GM18519 (cell line): ENCODE measurements at regions not wholly inside any gene's neighbourhood (a gene's known extent, or its start where the extent isn't known, plus 50 kb on each side); places are given as distances from the start of the nearest gene placed in this dataset.
"Not testable (repeated sequence)": the region's sequence is repeated elsewhere in the genome, so short reads cannot be mapped to it uniquely, and the experiment has no call there.

ENCODE experiments used
- ATAC-seq: cut with Tn5 transposase; IDR thresholded peaks from one replicate; pipeline ENCODE4 v1.9.1; 2021; ENCODE audit warnings: mild to moderate bottlenecking, moderate library complexity; ENCODE audit not compliant: unreplicated experiment, low FRiP score

DNA sequence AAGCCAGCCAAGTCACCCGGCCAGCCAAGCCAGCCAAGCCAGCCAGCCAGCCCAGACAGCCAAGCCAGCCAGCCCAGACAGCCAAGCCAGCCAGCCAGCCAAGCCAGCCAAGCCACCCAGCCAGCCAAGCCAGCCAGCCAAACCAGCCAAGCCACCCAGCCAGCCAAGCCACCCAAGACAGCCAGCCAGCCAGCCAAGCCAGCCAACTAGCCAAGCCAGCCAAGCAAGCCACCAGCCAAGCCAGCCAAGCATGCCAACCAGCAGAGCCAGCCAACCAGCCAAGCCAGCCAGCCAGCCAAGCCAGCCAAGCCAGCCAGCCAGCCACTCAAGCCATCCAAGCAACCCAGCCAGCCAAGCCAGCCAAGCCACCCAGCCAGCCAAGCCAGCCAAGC is 323.1 kb upstream of the PLGLB2 start:
- ATAC-seq, result not testable (repeated sequence)

GRCh38 chr2:87425191-87425590 is 322.7 kb upstream of the PLGLB2 start:
- ATAC-seq, result not testable (repeated sequence)

DNA sequence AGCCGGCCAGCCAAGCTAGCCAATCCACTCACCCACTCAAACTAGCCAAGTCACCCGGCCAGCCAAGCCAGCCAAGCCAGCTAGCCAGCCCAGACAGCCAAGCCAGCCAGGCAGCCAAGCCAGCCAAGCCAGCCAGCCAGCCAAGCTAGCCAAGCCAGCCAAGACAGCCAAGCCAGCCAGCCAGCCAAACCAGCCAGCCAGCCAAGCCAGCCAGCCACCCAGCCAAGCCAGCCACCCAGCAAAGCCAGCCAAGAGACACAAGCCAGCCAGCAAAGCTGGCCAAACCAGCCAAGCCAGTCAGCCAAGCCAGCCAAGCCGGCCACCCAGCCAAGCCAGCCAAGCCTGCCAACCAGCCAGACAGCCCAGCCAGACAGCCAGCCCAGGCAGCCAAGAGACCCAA is 322.2 kb upstream of the PLGLB2 start:
- ATAC-seq, result not testable (repeated sequence)

DNA sequence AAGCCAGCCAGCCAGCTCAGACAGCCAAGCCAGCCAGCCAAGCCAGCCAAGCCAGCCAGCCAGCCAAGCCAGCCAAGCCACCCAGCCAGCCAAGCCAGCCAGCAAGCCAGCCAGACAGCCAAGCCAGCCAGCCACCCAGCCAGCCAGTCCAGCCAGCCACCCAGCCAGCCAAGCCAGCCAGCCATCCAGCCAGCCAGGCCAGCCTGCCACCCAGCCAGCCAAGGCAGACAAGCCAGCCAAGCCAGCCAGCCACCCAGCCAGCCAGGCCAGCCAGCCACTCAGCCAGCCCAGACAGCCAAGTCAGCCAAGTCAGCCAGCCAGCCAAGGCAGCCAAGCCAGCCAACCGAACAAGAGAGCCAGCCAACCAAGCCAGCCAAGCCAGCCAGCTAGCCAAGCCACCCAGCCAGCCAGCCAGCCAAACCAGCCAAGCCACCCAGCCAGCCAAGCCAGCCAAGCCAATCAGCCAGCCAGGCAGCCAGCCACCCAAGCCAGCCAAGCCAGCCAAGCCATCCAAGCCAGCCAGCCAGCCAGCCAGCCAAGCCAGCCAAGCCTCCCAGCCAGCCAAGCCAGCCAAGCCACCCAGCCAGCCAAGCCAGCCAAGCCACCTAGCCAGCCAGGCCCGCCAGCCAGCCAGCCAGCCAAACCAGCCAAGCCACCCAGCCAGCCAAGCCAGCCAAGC is 319.3 kb upstream of the PLGLB2 start:
- ATAC-seq, result not testable (repeated sequence)

GRCh38 chr2:87429206-87429930 is 318.5 kb upstream of the PLGLB2 start:
- not testable (repeated sequence) for ATAC-seq

DNA sequence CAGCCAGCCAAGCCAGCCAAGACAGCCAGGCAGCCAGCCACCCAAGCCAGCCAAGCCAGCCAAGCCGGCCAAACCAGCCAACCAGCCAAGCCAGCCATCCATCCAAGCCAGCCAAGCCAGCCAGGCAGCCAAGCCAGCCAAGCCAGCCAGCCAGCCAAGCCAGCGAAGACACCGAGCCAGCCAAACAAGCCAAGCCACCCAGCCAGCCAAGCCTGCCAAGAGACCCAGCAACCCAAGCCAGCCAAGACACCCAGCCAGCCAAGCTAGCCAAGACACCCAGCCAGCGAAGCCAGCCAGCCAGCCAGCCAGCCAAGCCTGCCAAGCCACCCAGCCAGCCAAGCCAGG is 318.0 kb upstream of the PLGLB2 start:
- not testable (repeated sequence) for ATAC-seq

GRCh38 chr2:87431051-87431450 is 316.8 kb upstream of the PLGLB2 start:
- not testable (repeated sequence) for ATAC-seq

GRCh38 chr2:87432711-87433453 is 315.0 kb upstream of the PLGLB2 start:
- ATAC-seq, result not testable (repeated sequence)

DNA sequence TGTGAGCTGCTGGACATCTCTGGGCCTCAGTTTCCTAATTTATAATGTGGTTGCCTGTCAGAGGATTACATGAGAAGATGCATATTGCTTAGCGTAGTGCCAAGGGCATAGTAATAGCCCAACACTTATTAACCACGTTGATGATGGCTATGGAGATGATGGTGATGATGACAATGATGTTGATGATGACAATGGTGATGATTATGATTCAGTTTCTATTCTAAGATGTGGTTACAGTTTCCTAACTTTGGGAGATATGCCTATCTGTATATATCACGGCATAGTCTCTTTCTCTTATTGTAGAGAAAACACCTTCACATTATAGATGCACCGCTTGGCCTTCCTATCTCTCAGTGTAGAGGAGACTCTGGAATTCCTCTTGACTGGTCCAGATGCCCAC is 311.9 kb upstream of the PLGLB2 start:
- ATAC-seq, result not testable (repeated sequence)

- ATAC-seq, result not testable (repeated sequence)
Observed at GRCh38 chr2:87437701-87438260, 310.1 kb upstream of the PLGLB2 start.

DNA sequence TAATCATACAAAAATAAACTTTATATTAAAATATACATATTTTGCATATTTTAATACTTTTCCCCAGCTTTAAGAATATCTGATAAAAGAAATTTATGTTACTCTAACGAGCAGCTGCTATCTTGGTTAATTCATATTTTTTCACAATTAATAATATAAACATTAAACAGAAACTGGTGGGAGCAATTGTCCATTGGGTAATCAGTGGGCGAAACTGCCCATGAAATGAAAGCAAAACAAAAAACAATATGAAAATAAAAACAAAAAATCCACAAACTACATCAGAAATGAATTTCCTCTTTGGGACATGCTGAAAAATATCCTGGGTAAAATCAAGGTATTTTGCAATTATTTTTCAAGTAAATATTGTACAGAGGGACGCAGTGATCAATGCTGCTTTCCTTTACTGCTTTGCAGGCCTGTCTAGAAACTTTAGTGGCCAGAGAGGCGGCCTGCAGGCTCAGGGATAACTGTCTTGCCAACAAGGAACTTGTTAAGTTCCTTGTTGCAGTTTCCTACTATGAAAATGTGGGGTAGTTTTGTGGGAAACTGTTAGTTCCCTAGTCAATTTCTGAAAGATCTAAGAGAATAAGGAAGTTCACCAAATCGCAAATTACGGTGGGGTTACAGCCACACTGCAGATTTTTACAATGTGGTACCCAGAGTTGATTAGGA is 309.0 kb upstream of the PLGLB2 start:
- not testable (repeated sequence) for ATAC-seq

DNA sequence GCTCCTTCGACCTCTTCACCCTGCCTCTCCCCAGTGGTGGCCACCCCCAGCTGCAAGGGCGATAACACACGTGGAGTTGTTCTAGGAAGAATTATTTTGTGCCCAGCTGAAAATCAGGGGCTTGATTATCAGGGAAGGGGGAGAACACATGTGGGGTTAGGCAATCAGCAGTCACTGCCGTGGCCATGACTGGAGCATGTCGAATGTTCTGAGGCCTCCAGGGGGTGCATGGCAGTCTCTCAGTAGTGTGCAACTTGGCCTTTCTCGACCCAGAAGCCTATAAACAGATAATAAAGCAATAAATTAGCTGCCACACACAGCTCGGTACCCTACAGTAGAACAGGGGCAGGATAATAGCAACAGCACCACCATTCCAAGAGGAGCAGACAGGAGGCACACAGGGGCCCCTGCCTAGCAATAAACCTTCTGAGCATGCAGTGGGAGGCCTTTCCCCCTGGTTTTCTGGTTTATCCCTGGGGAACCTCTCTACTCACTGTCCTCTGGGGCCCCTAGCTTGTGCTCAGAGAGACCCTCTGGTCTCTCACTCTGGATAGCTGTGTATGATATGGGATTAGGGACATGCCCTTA is 308.2 kb upstream of the PLGLB2 start:
- not testable (repeated sequence) for ATAC-seq

- ATAC-seq, result not testable (repeated sequence)
Observed at GRCh38 chr2:87440650-87441049, 307.2 kb upstream of the PLGLB2 start.

DNA sequence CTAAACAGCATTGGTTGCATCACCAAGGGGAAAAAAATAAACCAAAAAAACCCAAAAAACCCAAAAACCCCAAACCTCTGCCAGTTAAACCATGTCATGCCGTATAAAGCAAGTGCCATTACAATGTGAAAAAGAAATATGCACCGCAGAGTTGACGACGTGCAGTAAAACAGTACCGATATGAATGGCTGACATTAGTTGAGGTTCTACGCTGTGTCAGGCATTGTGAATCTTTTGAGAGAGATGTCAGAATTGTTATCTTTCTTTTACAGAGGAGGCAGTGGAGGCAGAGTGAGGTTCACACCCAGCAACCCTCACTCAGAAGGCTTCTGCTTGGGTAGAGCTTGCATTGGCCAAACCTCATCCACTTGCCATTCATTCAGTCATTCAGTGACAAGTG is 306.5 kb upstream of the PLGLB2 start:
- ATAC-seq, result not testable (repeated sequence)

GRCh38 chr2:87442983-87443577 is 304.8 kb upstream of the PLGLB2 start:
- peak; percentile 96 for ATAC-seq

GRCh38 chr2:87444951-87445350 is 302.9 kb upstream of the PLGLB2 start:
- ATAC-seq, result not testable (repeated sequence)

DNA sequence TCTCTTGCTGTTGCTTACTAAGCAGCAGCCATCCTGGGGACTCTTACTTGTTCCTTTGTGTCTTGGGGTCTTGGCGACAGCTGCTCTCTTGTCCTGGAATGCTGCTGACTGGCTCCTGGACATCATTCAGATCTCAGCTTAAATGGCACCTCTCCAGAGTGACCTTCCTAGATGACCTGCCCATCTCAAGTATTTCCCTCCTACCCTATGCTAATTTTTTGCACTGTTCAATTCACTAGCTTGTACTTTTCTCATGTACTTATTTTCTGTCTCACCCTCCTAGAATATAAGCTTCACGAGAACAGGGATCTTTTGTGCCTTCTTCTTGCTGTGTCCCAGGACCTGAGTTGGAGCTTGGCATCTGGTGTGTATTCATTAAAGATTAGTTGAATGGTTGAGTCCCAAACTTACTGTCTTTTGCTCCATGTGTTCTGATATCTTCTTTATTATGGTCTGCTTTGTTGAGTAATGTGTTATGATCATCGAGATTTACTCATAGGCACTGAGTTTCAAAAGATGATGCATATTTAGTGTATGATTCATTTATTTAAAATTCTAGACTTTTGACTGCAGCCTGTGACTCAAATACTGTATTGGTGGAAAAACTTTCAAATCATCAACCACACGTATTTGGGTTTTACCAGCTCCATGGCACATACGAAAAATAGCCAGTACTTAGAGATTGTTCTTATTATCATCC is 302.1 kb upstream of the PLGLB2 start:
- not testable (repeated sequence) for ATAC-seq

DNA sequence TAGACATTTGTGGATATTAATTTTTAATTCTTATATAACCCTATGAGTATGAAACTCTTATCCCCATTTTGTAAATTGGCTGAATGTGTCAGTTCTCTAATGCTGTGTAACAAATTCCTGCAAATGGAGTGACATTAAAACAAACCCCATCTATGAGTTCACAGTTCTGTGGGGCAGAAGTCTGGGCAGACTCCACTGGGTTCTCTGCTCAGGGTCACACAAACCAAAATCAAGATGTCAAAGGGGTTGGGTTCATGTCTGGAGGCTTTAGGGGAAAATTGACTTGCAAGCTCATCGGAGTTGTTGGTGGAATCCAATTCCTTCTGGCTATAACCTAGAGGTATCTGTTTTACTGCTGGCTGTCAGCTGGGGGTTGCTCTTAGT is 301.6 kb upstream of the PLGLB2 start:
- ATAC-seq, result not testable (repeated sequence)

GRCh38 chr2:87449462-87449980 is 298.4 kb upstream of the PLGLB2 start:
- ATAC-seq, result not testable (repeated sequence)
